WTC11 (cell line): ENCODE measurements at regions not wholly inside any gene's neighbourhood (a gene's known extent, or its start where the extent isn't known, plus 50 kb on each side); places are given as distances from the start of the nearest gene placed in this dataset.

ENCODE experiments used
- ATAC-seq: fragments of 200-7000 bp; cut with Tn5 transposase; 2 replicates; pipeline ENCODE4 v1.10.0; 2021; ENCODE audit warnings: mild to moderate bottlenecking, moderate library complexity
- CTCF ChIA-PET: fragments of 300-600 bp; sonication (Branson Sonifier 250); formaldehyde crosslinking; loops from one replicate; lab custom pipeline; 2021; ENCODE audit warnings: antibody characterized with exemption; lab: Charles Lee
- POLR2A ChIA-PET: fragments of 350-600 bp; sonication (Branson Sonifier 250); formaldehyde crosslinking; loops from one replicate; lab custom pipeline; 2021; ENCODE audit warnings: antibody characterized with exemption; lab: Charles Lee
- DNase-seq: peaks from one replicate; pipeline ENCODE4 v3.0.0; 2021; ENCODE audit warnings: low spot score
- H3K27ac Mint-ChIP-seq: 2 replicates; pipeline ENCODE4 v1.8.0; 2021; ENCODE audit warnings: mixed read lengths
- H3K27me3 Mint-ChIP-seq: 2 replicates; pipeline ENCODE4 v1.8.0; 2021; ENCODE audit warnings: low read depth, mild to moderate bottlenecking, moderate library complexity, mixed read lengths
- H3K36me3 Mint-ChIP-seq: 2 replicates; pipeline ENCODE4 v1.8.0; 2021; ENCODE audit warnings: mixed read lengths
- H3K4me1 Mint-ChIP-seq: 2 replicates; pipeline ENCODE4 v1.8.0; 2022; ENCODE audit warnings: mixed read lengths
- H3K4me3 Mint-ChIP-seq: 2 replicates; pipeline ENCODE4 v1.8.0; 2021; ENCODE audit warnings: mild to moderate bottlenecking, moderate library complexity, mixed read lengths
- H3K9me3 Mint-ChIP-seq: 2 replicates; pipeline ENCODE4 v1.8.0; 2021; ENCODE audit warnings: mixed read lengths
- ATF1 ChIP-seq: sonication (generic); formaldehyde crosslinking; IDR thresholded peaks from 2 replicates; pipeline ENCODE4 v1.8.1; 2023; ENCODE audit warnings: mild to moderate bottlenecking, moderate library complexity, missing genetic modification reagents
- CREB1 ChIP-seq: sonication (generic); formaldehyde crosslinking; IDR thresholded peaks from 2 replicates; pipeline ENCODE4 v1.8.0; 2023; ENCODE audit warnings: mild to moderate bottlenecking, missing genetic modification reagents
- ESRRA ChIP-seq: sonication (generic); formaldehyde crosslinking; IDR thresholded peaks from 2 replicates; pipeline ENCODE4 v1.8.1; 2022; ENCODE audit warnings: mild to moderate bottlenecking, missing genetic modification reagents, borderline replicate concordance
- FOXK1 ChIP-seq: sonication (generic); formaldehyde crosslinking; IDR thresholded peaks from 2 replicates; pipeline ENCODE4 v1.8.0; 2022; ENCODE audit warnings: mild to moderate bottlenecking, moderate library complexity, missing genetic modification reagents
- MYBL2 ChIP-seq: sonication (generic); formaldehyde crosslinking; IDR thresholded peaks from 2 replicates; pipeline ENCODE4 v1.8.1; 2023; ENCODE audit warnings: mild to moderate bottlenecking, moderate library complexity, missing genetic modification reagents
- NR2C2 ChIP-seq: sonication (generic); formaldehyde crosslinking; IDR thresholded peaks from 2 replicates; pipeline ENCODE4 v1.8.0; 2022; ENCODE audit warnings: mild to moderate bottlenecking, missing genetic modification reagents
- OVOL2 ChIP-seq: fragments of 250-450 bp; sonication (Bioruptor Pico); IDR thresholded peaks from 2 replicates; pipeline ENCODE4 v1.9.0; 2021; ENCODE audit warnings: mild to moderate bottlenecking, borderline replicate concordance
- SMAD3 ChIP-seq: sonication (generic); formaldehyde crosslinking; IDR thresholded peaks from 2 replicates; pipeline ENCODE4 v1.8.0; 2022; ENCODE audit warnings: missing genetic modification reagents, mild to moderate bottlenecking, borderline replicate concordance
- SMAD4 ChIP-seq: sonication (generic); formaldehyde crosslinking; IDR thresholded peaks from 2 replicates; pipeline ENCODE4 v1.8.0; 2022; ENCODE audit warnings: mild to moderate bottlenecking, missing genetic modification reagents
- SOX15 ChIP-seq: fragments of 250-450 bp; sonication (Bioruptor Pico); IDR thresholded peaks from 2 replicates; pipeline ENCODE4 v1.9.0; 2021; ENCODE audit warnings: mild to moderate bottlenecking
- SP1 ChIP-seq: sonication (generic); formaldehyde crosslinking; conservative IDR thresholded peaks from 2 replicates; pipeline ENCODE4 v1.8.1; 2022; ENCODE audit warnings: missing genetic modification reagents
- TCF7 ChIP-seq: sonication (generic); formaldehyde crosslinking; IDR thresholded peaks from 2 replicates; pipeline ENCODE4 v1.8.0; 2022; ENCODE audit warnings: mild to moderate bottlenecking, low read depth, missing genetic modification reagents, moderate library complexity
- ZMAT4 ChIP-seq: fragments of 250-450 bp; sonication (Bioruptor Pico); IDR thresholded peaks from 2 replicates; pipeline ENCODE4 v1.9.0; 2021; ENCODE audit warnings: mild to moderate bottlenecking
- ZNF671 ChIP-seq: fragments of 250-450 bp; sonication (Bioruptor Pico); IDR thresholded peaks from 2 replicates; pipeline ENCODE4 v1.8.0; 2021; ENCODE audit warnings: mild to moderate bottlenecking
- TF ChIP-seq, protein P1 (sequence below): fragments of 250-450 bp; sonication (Bioruptor Pico); conservative IDR thresholded peaks from 2 replicates; pipeline ENCODE4 v1.9.0; 2021; ENCODE audit warnings: mild to moderate bottlenecking
- TF ChIP-seq, protein P2 (sequence below): fragments of 250-450 bp; sonication (Bioruptor Pico); IDR thresholded peaks from 2 replicates; pipeline ENCODE4 v1.8.0; 2021; ENCODE audit warnings: mild to moderate bottlenecking
- TF ChIP-seq, protein P3 (sequence below): fragments of 200-600 bp; IDR thresholded peaks from 2 replicates; pipeline ENCODE4 v1.8.0; 2022; ENCODE audit warnings: antibody characterized with exemption
- TF ChIP-seq, protein P4 (sequence below): sonication (generic); formaldehyde crosslinking; IDR thresholded peaks from 2 replicates; pipeline ENCODE4 v1.8.0; 2023; ENCODE audit warnings: missing genetic modification reagents
- TF ChIP-seq, protein P5 (sequence below): sonication (generic); formaldehyde crosslinking; IDR thresholded peaks from 2 replicates; pipeline ENCODE4 v1.8.0; 2022; ENCODE audit warnings: mild to moderate bottlenecking, missing genetic modification reagents
- TF ChIP-seq, protein P6 (sequence below): sonication (generic); formaldehyde crosslinking; IDR thresholded peaks from 2 replicates; pipeline ENCODE4 v1.8.1; 2023; ENCODE audit warnings: mild to moderate bottlenecking, missing genetic modification reagents

DNA sequence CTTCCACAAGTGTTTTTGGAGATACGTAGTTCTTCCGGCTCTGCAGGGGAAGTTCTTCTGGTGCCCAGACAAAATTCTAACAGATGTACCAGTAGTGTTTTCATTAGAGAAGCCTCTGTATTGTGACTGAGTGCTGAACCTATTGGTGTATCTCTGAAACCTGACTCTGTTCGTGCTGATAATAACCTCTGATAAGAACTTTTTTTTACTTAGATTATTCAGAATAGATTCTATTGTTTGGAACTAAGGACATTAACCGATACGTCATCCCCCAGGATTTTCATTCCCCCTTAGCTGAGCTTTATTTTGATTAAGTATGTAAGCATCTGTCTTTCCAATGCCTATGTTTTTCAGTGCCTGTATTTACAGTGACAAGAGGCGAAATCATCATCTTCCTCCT, 362.9 kb downstream of the PDGFC start (continued):
- TF ChIP-seq, protein P1, sequence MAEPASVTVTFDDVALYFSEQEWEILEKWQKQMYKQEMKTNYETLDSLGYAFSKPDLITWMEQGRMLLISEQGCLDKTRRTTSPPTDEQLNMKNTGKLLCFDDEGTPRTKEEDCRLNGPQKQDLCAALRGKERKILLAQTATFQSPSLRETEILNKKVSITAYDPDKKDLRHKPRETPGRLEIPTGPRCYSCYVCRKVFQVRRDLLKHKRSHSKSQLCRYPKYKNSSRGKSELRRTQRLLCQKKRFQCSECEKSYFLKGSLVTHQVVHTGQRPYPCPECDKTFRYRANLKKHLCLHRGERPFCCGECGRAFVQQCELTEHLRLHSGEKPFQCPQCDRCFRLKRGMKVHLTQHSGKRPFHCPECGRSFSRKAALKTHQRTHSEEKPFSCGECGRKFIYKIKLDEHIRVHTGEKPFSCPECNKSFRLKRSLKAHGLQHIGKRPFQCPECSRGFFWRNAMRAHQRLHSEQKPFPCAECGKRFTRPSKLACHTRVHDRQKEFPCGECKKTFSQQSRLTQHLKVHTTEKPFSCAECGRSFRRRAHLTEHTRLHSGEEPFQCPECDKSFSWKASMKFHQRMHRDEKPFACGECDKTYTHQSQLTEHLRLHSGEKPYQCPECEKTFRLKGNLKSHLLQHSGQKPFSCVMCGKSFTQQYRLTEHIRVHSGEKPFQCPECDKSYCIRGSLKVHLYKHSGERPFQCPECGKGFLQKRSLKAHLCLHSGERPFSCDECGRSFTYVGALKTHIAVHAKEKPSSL (CRISPR knock-in tag) = no peak

GRCh38 chr4:156607478-156607857, 364.1 kb downstream of the PDGFC start:
- ATAC-seq (no peak), DNase-seq (no peak)
- Mint-ChIP-seq H3K36me3 (peaks cover 5% of the 10 kb centered on the region), H3K27me3 (no peaks in the 10 kb centered on the region), H3K27ac (no peak overlapping the region), H3K9me3 (peaks cover 12% of the 10 kb centered on the region), H3K4me1 (no peaks in the 10 kb centered on the region), H3K4me3 (no peak overlapping the region)
- TF ChIP-seq ZNF671 (CRISPR knock-in tag) (no peak), ESRRA (CRISPR knock-in tag) (no peak), TCF7 (CRISPR knock-in tag) (no peak), FOXK1 (CRISPR knock-in tag) (no peak), ATF1 (CRISPR knock-in tag) (no peak), SOX15 (no peak), SP1 (CRISPR knock-in tag) (no peak), ZMAT4 (CRISPR knock-in tag) (no peak), SMAD3 (CRISPR knock-in tag) (no peak), SMAD4 (CRISPR knock-in tag) (no peak), OVOL2 (CRISPR knock-in tag) (no peak), NR2C2 (CRISPR knock-in tag) (no peak), CREB1 (no peak), MYBL2 (no peak)
- TF ChIP-seq, protein P2, sequence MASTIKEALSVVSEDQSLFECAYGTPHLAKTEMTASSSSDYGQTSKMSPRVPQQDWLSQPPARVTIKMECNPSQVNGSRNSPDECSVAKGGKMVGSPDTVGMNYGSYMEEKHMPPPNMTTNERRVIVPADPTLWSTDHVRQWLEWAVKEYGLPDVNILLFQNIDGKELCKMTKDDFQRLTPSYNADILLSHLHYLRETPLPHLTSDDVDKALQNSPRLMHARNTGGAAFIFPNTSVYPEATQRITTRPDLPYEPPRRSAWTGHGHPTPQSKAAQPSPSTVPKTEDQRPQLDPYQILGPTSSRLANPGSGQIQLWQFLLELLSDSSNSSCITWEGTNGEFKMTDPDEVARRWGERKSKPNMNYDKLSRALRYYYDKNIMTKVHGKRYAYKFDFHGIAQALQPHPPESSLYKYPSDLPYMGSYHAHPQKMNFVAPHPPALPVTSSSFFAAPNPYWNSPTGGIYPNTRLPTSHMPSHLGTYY (CRISPR knock-in tag) = no peak
- TF ChIP-seq, protein P3, sequence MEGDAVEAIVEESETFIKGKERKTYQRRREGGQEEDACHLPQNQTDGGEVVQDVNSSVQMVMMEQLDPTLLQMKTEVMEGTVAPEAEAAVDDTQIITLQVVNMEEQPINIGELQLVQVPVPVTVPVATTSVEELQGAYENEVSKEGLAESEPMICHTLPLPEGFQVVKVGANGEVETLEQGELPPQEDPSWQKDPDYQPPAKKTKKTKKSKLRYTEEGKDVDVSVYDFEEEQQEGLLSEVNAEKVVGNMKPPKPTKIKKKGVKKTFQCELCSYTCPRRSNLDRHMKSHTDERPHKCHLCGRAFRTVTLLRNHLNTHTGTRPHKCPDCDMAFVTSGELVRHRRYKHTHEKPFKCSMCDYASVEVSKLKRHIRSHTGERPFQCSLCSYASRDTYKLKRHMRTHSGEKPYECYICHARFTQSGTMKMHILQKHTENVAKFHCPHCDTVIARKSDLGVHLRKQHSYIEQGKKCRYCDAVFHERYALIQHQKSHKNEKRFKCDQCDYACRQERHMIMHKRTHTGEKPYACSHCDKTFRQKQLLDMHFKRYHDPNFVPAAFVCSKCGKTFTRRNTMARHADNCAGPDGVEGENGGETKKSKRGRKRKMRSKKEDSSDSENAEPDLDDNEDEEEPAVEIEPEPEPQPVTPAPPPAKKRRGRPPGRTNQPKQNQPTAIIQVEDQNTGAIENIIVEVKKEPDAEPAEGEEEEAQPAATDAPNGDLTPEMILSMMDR = no peak
- TF ChIP-seq, protein P4, sequence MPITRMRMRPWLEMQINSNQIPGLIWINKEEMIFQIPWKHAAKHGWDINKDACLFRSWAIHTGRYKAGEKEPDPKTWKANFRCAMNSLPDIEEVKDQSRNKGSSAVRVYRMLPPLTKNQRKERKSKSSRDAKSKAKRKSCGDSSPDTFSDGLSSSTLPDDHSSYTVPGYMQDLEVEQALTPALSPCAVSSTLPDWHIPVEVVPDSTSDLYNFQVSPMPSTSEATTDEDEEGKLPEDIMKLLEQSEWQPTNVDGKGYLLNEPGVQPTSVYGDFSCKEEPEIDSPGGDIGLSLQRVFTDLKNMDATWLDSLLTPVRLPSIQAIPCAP (CRISPR knock-in tag) = no peak
- TF ChIP-seq, protein P5, sequence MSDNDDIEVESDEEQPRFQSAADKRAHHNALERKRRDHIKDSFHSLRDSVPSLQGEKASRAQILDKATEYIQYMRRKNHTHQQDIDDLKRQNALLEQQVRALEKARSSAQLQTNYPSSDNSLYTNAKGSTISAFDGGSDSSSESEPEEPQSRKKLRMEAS (CRISPR knock-in tag) = no peak
- TF ChIP-seq, protein P6, sequence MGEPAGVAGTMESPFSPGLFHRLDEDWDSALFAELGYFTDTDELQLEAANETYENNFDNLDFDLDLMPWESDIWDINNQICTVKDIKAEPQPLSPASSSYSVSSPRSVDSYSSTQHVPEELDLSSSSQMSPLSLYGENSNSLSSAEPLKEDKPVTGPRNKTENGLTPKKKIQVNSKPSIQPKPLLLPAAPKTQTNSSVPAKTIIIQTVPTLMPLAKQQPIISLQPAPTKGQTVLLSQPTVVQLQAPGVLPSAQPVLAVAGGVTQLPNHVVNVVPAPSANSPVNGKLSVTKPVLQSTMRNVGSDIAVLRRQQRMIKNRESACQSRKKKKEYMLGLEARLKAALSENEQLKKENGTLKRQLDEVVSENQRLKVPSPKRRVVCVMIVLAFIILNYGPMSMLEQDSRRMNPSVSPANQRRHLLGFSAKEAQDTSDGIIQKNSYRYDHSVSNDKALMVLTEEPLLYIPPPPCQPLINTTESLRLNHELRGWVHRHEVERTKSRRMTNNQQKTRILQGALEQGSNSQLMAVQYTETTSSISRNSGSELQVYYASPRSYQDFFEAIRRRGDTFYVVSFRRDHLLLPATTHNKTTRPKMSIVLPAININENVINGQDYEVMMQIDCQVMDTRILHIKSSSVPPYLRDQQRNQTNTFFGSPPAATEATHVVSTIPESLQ (CRISPR knock-in tag) = no peak
- CTCF ChIA-PET = no interaction called here
- POLR2A ChIA-PET = no interaction called here
